Stomach (tissue), 4 donors: ENCODE measurements at regions not wholly inside any gene's neighbourhood (a gene's known extent, or its start where the extent isn't known, plus 50 kb on each side); places are given as distances from the start of the nearest gene placed in this dataset.

Experiments used
- EP300 ChIP-seq: sonication (generic); formaldehyde crosslinking; IDR thresholded peaks from one replicate; pipeline ENCODE4 v1.6.1; 2017; ENCODE audit warnings: antibody characterized with exemption
- POLR2A ChIP-seq, 4 donors: fragments of 450-650 bp; IDR thresholded peaks; one replicate each; pipeline ENCODE4 v1.6.1; 2016; ENCODE audit warnings: antibody characterized with exemption in 4 of 4, control low read depth in 2 of 4, mild to moderate bottlenecking in 1 of 4, moderate library complexity in 1 of 4

DNA sequence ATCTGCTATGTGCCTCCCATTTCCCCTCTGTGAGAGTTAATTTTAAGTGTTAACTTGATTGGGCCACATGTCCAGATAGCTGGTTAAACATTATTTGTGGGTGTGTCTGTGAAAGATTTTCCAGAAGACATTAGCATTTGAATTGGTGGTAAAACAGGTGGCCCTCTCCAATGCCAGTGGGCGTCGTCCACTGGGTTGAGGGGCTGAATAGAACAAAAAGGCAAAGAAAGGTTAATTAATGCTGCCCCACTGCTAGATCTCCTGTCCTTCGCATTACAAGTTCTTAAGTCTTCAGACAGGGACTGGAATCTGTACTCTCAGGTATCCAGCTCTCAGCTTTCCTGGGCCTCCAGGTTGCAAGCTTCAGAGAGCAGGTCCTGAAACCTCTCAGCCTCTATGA, 1160.9 kb upstream of the LRRN3 start:
- TF ChIP-seq EP300 = no peak
- TF ChIP-seq POLR2A (IDR thresholded peaks at IDR 0.05) = no peak
